AG08396 (cell line): ENCODE measurements at regions not wholly inside any gene's neighbourhood (a gene's known extent, or its start where the extent isn't known, plus 50 kb on each side); places are given as distances from the start of the nearest gene placed in this dataset.

ENCODE experiments used
- DNase-seq: peaks from one replicate; pipeline ENCODE4 v3.0.0; 2012; ENCODE audit warnings: low spot score, mixed read lengths

DNA sequence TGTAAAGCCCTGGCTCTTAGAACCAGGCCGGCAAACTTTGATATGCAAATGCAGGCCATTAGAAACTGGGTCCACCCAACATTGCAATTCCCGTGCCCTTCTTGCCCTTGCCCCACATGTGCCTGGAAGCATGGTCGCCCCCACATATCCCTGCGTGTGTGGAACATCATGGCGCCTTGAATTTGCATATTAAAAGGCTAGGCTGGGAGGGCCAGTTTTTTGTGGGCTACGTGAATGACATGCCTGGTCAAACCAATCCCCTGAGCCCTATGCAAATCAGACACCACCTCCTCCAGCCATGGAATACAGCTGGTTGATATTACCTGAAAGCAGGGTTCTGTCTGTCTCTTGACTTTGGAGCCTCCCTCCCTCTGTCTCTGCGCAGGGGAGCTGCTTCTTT lies 58.7 kb upstream of the ARHGEF26 start:
- DNase-seq, result no peak

DNA sequence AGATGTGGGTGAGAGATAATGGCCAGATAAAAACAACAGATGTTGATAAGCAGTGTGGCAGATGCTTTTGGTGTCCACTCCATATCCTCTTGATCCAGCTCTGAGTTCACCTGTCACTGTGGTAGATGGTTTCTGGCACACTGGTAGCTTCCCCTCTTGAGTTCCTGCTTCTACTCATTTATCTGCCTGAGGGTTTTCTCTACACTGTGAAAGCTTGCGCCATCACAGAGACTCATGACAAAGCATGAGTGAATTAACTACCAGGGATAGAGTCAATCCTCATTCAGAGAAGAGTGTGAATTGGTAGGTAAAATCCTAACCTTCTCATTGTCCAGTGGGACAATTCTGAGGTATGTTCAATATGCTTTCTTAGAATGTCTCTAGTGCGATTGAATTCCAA lies 50.0 kb upstream of the ARHGEF26 start:
- DNase-seq, result no peak
